Right ventricle myocardium superior (tissue), 1 donor: ENCODE measurements at regions not wholly inside any gene's neighbourhood (a gene's known extent, or its start where the extent isn't known, plus 50 kb on each side); places are given as distances from the start of the nearest gene placed in this dataset.
"Not testable (repeated sequence)": the region's sequence is repeated elsewhere in the genome, so short reads cannot be mapped to it uniquely, and the experiment has no call there.

Experiments
- ATAC-seq: fragments of 200-7000 bp; cut with Tn5 transposase; one replicate; pipeline ENCODE4 v1.9.1; 2020; ENCODE audit warnings: mild to moderate bottlenecking; ENCODE audit not compliant: poor library complexity
- DNase-seq: peaks from one replicate; pipeline ENCODE4 v3.0.0-alpha.2; 2020
- intact Hi-C: fragments of 100-400 bp; cut with DNase I; formaldehyde crosslinking; loops from one replicate; pipeline ENCODE4 v1.11.2; 2022
- donor health status: DM: no; HTN: yes; CAD: no; lungs with severe emphysema.

DNA sequence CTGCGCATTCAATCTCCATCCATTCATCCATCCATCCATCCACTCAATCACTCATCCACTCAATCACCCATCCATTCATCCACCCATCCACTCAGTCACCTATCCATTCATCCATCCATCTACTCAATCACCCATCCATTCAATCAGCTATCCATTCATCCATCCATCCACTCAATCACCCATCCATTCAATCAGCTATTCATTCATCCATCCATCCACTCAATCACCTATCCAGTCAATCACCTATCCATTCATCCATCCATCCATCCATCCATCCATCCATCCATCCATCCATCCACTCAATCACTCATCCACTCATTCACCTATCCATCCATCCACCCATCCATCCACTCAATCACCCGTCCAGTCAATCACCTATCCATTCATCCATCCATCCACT, 115.4 kb upstream of the ZBTB40 start:
- DNase-seq, ATAC-seq, intact Hi-C loops: not testable (repeated sequence)

DNA sequence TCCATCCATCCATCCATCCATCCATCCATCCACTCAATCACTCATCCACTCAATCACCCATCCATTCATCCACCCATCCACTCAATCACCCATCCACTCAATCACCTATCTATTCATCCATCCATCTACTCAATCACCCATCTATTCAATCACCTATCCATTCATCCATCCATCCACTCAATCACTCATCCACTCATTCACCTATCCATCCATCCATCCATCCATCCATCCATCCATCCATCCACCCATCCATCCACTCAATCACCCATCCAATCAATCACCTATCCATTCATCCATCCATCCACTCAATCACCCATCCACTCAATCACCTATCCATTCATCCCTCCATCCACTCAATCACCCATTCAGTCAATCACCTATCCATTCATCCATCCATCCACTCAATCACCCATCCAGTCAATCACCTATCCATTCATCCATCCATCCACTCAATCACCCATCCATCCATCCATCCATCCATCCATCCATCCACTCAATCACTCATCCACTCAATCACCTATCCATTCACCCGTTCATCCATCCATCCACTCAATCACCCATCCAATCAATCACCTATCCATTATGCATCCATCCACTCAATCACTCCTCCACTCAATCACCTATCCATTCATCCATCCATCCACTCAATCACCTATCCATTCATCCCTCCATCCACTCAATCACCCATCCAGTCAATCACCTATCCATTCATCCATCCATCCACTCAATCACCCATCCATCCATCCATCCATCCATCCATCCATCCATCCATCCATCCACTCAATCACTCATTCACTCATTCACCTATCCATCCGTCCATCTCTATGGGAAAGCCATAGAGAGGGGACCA, 114.7 kb upstream of the ZBTB40 start:
- DNase-seq, ATAC-seq, intact Hi-C loops: not testable (repeated sequence)

DNA sequence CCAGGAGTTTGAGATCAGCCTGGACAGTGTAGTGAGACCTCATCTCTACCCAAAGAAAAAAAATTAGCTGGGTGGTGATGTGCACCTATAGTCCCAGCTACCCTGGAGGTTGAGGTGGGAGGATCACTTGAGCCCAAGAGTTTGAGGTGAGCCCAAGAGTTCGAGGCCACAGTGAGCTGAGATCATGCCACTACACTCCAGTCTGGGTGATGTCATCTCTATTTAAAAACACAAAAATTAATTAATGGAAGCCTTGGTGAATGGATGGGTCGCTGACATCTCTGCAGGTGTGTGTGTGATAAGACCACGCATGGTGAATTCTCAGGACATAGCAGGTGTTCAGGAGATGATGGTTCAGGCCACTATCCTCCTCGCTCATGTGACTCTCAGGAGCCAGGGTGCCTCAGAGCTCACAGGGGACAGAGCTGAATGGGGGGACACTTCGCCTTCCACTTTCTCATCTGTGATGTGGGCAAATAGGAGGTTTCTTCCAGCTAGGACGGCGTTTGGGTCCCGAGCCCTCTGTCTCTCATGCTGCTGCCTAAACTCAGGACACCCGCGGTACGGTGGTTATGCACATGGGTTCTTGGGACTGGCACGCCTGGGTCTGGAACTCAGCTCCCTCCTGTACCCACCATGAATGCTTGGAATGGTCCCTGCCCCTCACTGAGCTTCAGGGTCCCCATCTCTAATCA, 113.4 kb upstream of the ZBTB40 start:
- ATAC-seq (no peak), DNase-seq (no peak)
- intact Hi-C loops: no loop called here

DNA sequence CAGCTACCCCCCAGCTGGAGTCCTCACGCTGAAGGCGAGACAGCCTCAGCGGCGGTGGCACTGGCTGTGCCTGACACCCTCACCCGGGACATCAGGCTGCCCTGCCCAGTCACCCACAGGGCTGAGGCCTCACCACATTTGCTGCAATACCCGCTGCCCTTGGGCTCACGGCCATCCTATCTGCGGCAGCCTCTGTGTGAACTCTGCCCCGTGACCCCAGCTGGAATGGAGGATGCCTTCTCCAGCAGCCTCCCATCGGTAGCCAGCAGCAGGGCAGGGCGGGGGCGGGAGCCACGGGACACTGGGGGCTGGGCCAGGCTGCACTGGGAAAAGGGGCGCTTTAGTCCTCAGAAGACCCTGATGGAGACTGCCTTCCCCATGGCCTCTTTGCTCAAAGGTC, 112.4 kb upstream of the ZBTB40 start:
- ATAC-seq (no peak), DNase-seq (no peak)
- intact Hi-C loops: no loop called here

DNA sequence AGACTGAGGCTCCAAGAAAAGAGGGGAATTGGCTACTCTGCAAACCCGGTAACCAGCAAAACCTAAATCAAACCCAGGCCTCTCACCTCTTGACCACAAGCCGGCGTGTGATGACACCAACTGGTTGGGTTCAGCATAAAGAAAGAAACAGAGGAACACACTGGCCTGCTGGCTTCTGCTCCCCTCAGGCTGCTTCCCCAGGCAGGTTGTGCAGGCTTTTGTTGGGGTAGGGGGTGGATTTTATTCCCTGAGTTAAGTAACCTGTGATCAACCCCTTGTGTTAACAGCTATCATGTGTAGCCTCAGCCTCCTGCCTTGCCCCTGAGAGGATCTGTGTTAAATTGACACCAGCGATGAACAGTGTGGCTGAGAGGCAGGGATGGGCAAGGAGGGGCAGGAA, 111.6 kb upstream of the ZBTB40 start:
- DNase-seq (no peak), ATAC-seq (no peak)
- intact Hi-C loops: no loop called here

DNA sequence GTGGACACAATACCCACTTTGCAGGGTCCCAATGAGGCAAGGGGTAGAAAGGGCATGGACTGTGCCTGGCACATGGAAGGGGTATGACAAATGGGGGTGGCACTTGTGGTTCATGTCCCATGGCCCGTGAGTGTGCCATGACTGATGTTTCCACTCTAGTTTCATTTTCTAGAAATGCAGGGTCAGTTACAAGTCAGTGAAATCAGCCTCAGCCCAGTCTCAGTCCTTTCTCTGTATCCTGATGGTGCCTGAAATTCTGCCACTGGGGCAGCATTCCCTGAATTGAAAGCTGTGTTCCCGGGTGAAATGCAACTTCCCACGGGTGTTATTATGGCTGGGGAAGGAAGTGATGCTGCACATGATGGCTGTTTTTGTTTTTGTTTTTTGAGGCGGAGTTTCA, 110.8 kb upstream of the ZBTB40 start:
- intact Hi-C loops: no loop called here
- DNase-seq (no peak), ATAC-seq (no peak)

DNA sequence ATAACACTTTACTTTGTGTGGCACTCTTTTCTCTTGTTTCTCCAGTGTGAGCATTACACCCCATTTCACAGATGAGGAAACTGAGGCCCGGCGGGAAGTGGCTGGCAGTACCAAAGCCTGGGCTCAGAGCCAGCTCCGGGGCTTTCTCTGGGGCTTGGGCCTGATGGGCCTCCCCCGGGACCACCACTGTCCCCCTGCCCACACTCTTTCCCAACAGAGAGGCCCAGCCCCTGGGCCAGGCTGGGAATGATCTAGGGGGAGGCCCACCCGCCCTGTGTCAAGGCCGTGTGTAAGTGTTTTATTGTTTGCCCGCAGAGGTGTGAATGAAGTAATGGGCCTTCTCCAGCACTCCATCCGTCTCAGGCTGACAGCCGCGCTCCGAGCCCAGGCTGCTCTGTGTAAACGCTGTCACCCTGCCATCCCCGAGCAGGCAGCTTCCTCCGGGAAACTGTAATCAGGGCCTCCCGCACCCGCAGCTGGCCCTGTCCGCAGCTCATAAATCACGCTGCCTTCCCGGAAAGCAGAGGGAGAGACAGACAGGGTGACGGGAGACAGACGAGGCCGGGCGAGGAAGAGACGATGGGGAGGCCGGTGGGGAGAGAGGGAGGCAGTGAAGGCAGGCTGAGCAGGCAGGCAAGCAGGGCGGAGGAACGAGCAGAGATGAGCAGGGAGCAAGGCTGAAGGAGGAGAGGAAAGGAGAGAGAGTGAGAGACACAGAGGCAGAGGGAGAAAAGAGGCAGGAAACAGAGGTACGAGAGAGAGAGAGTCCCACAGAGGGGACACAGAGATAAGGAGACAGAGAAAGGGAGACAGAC, 109.7 kb upstream of the ZBTB40 start:
- intact Hi-C loops: no loop called here
- DNase-seq (no peak), ATAC-seq (no peak)

DNA sequence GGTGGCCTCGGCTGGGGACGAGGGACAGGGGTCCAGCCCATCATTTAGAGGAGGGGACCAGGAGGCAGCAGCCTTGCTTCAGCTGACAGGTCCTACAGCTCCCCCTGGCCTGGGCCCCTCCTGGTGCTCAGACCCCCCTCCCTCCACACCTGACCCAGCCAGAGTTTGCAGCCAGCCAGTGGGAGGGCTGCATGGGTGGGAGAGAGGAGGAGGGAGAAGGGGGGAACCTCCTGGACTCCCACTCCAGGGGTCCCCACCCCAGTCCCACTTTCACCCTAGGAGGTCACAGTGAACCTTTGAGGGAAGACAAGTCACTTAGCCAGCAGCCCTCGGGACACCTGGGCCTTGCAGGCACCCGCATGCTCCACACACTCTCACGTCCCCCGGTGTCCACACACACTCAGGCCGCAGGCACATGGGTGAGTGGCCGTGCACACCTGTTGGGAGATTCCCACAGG, 108.9 kb upstream of the ZBTB40 start:
- ATAC-seq (no peak), DNase-seq (no peak)
- intact Hi-C loops: no loop called here

DNA sequence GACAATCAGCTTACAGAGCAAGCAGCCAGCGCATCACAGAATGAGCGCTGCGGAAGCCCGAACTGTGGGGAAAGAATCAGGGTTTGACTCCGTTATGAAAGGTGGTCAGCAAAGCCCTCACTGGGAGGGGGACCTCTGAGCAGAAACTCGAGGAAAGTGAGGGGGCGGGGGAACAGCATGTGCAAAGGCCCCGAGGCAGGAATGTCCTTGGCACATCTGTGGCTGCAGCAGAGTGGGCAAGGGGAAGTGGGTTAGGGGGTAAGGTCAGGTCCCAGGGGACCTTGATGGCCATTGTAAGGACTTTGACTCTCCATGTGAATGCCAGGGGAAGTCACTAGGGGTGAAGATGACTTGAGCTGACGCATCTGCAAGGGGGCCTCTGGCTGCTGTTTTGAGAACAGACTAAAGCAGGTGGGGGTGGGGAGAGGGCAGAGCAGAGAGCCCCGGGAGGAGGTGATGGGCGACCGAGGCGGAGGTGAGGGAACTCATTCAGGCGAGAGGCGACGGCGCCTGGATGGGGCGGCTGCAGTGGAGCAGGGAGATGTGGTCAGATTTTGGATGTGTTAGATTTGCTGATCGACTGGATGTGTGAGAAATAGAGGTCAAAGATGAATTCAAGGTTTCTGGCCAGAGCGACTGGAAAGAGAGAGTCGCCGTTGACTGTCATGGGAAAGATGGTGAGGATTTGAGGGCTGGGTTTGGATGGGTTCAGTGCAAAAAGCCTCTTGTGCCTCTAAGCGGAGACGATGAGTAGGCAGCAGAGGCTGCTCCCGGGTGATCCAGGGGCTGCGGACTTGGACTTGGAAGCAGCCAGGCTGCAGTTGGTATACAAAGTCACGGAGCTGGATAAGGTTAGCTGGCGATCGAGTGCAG, 108.0 kb upstream of the ZBTB40 start:
- intact Hi-C loops: no loop called here
- DNase-seq (no peak), ATAC-seq (no peak)

DNA sequence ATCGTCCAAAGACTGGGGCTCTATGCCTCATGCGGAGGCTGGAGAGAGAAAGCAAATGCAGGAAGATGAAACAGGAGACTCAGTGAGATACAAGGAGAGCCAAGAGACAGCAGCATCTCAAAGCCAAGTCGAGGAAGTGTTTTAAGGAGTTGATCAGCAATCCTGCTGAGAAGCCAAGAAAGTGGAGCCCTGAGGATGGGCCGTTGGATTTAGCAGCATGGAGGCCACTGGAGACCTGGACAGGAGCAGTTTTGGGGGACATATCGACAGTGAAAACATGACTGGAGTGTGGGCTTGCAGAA, 107.4 kb upstream of the ZBTB40 start:
- intact Hi-C loops: no loop called here
- DNase-seq (no peak), ATAC-seq (no peak)

DNA sequence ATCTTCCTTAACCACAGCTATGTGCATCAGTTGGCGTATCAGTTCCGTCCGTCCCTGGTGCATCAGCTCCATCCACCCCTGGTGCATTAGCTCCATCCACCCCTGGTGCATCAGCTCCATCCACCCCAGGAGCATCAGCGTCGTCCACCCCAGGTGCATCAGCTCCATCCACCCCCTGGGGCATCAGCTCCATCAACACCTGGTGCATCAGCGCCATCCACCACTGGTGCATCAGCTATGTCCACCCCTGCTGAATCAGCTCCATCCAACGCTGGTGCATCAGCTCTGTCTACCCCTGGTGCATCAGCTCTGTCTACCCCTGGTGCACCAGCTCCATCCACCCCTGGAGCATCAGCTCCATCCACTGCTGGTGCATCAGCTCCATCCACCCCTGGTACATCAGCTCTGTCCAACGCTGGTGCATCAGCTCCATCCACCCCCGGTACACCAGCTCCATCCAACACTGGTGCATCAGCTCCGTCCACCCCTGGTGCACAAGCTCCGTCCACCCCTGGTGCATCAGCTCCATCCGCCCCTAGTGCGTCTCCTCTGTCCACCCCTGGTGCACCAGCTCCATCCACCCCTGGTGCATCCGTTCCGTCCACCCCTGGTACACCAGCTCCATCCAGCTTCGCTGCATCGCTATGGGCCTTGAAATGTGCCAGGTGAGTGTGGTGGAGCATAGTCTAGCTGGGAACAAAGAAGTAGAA, 106.6 kb upstream of the ZBTB40 start:
- no peak for DNase-seq
- no peak for ATAC-seq
- intact Hi-C loops: no loop called here

DNA sequence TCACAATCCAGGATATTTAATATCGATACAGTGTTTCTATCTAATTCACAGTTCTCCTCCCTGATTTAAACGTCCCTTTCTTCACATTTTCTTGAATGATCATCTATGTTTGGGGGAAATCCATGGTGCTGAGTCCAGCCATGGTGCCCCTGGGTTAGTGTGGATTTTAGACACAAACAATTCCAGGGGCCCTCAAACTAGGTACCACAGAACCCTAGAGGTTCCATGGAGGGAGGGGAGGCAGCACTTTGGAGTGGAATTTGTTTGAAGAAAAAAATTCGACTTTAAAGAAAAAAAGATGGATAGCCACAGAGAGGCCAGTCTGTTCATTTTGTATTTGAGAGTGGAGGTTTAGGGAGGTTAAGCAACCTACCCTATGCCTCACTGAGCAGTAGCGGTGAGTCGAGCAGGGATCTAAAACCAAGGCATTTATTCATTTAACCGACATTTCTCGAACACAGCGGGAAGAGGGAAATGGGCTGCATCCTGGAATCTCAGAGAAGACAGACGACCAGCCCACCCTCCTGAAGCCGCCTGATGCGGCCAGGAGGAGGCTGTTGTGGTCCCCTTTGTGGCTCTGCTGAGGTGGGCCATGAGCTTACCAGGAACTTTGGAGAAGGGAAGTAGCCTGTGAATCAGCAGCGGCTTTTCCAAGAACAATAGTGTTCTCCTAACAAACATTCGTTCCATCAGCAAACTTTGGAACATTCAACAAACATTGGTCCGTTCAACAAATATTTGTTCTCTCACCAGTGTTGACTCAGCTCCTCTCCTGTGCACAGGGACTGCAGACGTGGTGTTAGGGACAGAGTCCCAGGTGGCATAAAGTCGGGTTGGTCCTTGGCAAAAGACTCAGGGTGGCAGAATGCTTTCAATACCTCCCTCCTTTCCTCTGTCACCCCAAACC, 103.5 kb upstream of the ZBTB40 start:
- intact Hi-C loops: no loop called here
- no peak for ATAC-seq
- DNase-seq: no peak

DNA sequence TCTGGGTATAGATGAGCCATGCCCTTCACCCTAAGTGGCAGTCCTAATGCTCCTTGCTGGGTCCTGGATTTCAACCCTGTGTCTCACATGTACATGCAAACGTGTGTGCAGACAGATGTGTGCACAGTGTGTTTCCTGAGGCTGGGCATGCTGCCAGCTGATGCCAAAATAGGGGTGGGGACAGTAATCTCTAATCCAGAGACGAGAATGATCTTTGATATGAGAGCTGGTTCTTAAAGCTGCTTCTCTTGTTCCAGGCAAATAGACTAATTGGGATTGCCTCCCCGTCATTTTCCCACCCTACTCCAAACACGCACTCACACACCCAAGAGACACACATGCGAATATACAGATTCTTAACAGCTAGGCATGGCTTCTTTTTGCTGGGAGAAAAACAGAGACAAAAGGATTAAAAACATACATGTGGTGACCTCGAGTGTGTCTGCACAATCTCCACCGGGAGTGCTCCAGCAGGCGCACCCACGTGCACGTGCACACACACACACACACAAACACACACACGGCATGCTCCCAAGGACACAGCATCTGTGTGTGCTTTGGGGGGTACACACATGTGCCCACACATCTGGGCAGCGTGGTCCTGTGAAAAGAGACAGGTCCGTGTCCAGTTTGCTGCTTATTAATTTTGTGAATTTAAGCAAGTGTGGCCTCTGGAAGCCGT, 102.1 kb upstream of the ZBTB40 start:
- intact Hi-C loops: no loop called here
- no peak for DNase-seq
- ATAC-seq: no peak

DNA sequence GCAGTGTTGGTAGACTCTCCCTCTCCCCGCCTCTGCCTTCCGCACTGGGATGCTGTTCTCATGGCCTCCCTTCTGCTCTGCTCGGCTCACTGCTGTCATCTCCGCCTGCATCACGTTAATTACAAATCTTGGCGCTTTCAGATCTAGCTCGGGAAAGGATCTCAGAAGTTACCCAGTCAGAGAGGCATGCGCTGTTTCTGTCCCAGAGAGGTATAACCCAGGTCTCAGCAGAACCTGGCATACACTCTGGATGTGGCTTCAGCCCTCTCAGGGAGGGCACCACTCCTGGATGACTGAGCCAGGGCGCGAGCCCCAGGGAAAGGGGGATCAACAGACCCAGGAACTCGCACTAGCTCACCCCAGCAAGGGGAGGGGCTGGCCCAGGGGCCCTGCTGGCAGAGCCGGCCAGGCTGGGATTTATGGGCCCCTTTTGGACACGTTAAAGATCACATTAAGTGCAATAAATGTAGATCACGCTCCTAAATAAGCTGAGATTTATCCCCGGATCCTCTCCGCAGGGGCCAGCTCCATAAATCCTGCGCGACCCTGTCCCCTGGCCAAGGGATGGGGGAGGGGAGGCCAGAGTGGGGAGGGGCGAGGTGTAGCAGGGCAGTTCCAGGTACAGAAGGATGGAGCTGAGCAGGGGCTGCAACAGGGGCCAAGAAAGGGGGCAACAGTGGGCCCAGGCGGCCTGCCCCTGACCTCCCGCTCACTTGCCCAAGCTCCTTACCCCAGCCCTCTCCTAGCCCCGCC, 101.3 kb upstream of the ZBTB40 start:
- intact Hi-C loops: no loop called here

DNA sequence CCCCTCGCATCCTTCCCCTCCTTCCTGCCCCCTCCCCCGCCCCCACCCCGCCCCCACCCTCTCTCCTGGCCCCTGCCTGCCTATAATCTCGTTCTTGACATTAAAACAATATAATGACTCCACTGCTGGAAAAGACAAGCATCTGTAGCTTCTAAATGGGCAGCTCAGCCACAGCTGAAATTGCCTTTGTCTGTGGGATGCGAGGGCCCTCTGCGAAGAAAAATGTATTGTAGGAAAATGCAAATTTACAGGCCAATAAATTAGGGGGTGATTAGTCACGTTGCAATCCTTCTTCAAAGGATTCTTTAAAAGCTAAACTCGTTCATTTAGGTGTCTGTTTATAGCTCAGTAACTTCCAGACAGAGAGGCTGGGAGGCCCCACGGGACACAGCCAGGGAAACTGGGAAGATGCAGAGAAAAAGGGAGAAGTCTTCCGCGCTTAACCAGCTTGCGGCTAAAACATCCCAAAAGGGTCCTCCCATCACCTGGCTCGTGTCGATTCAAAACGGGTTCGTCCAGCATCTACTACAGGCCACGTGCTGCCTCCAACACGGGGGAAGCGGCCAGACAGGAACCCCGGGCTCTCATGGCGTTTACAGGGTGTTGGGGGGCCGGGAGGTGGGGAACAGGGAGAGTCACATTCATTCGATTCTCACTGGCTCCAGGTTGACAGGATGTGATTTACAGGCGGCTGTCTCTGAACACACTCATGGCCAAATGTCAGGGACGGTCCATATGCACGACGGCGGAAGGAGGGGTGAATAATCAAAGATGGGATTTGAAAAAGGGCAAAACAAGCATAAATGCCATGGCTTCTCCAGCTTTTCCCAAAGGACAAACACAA, 100.5 kb upstream of the ZBTB40 start:
- DNase-seq (no peak), ATAC-seq (no peak)
- intact Hi-C loops: no loop called here

More for the DNA sequence above, 101.3 kb upstream of the ZBTB40 start:
- ATAC-seq: no peak
- no peak for DNase-seq
